D721Med (cell line): ENCODE measurements at regions not wholly inside any gene's neighbourhood (a gene's known extent, or its start where the extent isn't known, plus 50 kb on each side); places are given as distances from the start of the nearest gene placed in this dataset.

ENCODE experiments used
- DNase-seq: peaks from one replicate; pipeline ENCODE4 v3.0.0; 2011; ENCODE audit warnings: low spot score; ENCODE audit not compliant: insufficient read length
- FAIRE-seq: peaks from 2 replicates; lab custom pipeline; 2011; peaks lifted over from hg19 to GRCh38; lab: Jason Lieb, UNC
- TF ChIP-seq, protein P1 (sequence below): IDR thresholded peaks from 2 replicates; pipeline ENCODE4 v1.5.1; 2012; ENCODE audit warnings: mild to moderate bottlenecking, control low read depth; ENCODE audit not compliant: insufficient read depth; ENCODE audit errors: missing control alignments

DNA sequence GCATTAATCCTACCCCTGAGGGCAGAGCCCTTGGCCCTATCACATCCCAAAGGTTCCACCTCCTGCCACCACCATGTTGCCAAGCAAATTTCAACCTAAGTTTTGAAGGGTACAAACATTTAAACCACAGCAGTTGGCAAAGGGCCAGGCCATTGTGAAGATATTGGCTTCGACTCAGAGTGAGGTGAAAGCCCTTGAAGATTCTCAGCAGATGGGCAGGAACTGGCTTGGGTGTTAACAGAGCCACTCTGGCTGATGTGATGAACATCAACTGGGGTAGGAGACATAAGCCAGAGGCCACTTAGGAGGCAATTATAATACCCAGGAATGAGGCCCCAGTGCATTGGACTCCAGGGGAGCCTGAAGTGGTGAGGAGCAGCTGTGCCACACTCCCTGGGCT is 207.7 kb upstream of the KAZN start:
- TF ChIP-seq, protein P1, sequence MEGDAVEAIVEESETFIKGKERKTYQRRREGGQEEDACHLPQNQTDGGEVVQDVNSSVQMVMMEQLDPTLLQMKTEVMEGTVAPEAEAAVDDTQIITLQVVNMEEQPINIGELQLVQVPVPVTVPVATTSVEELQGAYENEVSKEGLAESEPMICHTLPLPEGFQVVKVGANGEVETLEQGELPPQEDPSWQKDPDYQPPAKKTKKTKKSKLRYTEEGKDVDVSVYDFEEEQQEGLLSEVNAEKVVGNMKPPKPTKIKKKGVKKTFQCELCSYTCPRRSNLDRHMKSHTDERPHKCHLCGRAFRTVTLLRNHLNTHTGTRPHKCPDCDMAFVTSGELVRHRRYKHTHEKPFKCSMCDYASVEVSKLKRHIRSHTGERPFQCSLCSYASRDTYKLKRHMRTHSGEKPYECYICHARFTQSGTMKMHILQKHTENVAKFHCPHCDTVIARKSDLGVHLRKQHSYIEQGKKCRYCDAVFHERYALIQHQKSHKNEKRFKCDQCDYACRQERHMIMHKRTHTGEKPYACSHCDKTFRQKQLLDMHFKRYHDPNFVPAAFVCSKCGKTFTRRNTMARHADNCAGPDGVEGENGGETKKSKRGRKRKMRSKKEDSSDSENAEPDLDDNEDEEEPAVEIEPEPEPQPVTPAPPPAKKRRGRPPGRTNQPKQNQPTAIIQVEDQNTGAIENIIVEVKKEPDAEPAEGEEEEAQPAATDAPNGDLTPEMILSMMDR: no peak
- DNase-seq (no peak), FAIRE-seq (no peak)

DNA sequence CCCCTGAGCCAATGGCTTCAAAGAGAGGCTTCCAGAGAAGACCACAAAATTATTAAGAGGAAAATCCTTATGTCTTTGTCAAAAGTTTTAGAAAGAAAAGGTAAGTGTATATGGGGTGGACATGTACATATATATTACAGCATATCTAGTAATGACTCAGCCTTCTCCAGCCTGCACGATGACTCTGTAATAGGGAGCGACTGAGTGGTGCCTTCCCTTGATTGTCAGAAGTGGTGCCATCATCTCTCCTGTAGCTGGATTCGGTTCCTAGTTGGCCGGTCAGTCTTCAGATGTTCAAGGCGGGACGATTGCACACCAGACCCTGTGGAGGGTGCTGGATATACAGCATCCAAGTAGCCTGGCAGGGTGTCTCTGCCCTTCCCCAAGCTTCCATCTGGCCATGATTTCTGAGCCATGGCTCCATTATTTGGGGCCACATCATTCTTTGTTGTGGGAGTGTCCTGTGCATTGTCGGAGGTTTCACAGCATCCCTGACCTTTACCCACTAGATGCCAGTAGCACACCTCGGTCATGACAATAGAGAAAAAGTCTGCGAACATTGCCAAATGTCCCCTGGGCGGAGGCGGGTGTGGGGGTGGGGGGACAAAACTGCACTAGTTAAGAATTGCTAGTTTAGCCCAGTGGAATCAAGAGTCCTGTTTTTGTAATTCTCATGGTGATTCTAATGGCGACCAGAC is 206.2 kb upstream of the KAZN start:
- FAIRE-seq: no peak
- TF ChIP-seq, protein P1: no peak
- DNase-seq: no peak

DNA sequence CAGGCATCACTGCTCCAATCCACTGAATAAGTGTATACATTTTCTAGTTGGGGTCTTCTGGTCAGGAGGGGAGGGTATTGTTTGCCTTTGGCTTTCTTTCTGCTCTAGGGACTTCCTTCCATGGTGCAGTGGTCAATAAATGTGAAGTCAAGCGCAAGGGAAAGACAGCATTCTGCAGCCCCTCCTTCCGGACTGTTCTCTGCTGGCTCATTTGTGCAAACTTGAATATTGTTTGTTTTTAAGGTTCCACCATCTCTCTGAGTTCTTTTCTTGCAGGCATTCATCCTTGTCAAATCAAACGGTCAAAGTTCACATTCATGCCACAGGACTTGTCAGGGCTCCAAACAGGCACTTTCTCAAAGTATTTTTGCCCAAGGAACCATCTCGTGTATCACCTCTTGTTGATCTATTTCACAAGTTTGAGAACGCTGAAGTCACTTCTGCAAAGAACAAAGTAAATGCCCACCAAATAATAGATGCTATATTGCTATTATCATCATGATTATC is 205.6 kb upstream of the KAZN start:
- DNase-seq (no peak), FAIRE-seq (no peak)
- TF ChIP-seq, protein P1: no peak

DNA sequence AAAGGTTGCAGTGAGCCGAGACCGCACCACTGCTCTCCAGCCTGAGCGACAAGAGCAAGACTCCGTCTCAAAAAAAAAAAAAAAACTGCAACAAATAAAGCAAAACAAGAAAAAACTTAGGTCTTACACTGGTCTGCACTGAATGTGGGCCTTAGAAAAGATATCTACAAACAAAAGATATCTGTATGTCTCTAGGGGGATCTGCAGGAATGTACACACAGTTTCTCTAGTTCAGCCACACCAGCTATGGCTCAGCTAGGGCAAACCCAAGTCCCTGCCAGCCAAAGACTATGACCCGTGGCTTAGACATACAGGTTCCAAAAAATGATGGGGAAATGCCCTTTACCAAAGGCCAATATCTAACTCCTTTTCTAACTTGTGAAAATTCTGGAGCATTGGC is 202.4 kb upstream of the KAZN start:
- FAIRE-seq (no peak), DNase-seq (no peak)
- TF ChIP-seq, protein P1: no peak

DNA sequence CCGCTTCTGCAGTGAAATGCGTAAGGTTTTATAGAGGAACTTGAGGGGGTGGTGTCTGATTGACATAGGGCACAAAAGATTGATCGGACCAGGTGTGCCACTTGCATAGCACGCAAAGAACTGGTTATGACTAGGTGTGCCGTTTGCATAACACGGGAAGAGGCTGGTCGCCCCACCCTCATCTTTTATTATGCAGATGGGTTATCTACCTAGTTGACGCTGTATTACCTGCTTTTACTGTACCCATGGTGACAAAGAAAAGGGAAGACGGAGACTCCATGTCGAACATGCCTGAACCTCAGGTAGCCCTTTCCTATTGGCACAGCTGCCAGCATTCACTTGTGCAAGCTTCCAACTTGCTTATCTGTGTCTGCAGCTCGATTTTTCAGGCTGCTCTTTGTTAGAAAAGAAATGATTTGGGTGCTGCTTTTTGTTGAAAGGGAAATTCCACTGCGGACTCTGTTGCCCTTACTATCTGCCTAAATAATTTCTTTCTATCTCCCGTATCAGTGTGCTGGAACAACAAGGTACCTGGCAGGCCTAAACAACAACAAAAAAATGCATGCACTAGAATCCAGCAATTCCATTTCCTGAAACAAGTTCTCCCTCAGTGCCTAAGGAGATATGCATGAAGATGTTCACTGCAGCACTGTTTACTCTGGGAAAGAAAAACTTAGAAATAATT is 194.4 kb upstream of the KAZN start:
- FAIRE-seq (no peak), DNase-seq (no peak)
- TF ChIP-seq, protein P1: no peak

DNA sequence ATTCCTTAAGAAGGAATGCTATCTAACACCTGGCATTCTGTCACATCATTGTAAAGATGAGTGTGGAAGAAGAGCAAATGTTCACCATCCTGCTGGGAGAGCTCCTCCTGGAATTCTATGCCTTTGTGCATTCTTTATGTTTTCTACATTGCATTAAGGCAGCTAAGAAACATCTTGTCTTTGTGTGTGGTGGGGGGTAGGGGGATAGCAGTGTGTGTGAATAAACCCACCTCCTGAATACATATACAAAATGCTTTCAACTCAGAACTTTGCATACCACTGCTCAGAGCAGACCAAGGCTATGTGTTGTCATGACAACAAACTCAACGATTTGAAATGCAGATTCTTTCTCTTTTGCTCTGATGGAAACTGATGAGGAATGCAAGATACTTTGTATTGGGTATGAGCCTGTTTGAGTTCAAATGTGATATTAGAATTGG is 193.6 kb upstream of the KAZN start:
- DNase-seq (no peak), FAIRE-seq (no peak)
- TF ChIP-seq, protein P1: no peak

DNA sequence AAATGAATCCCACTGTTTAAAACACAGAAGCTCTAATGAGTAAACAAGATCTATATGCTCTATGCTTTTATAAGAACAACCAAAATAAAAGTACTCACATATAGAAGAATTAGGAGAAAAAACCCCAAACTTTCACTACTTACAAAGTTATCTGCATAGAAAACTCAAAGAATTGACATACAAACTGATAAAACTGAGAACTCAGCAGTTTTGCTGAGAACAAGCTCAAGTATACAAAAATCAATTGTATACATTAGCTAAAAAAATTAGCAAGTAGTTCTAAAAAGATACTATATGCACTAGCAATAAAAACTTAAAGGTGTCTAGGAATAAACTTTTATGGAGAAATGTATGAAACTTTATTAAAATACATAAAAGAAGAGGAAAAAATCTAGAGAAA is 186.2 kb upstream of the KAZN start:
- FAIRE-seq (no peak), DNase-seq (no peak)
- TF ChIP-seq, protein P1: no peak
